K562 (cell line): ENCODE measurements at regions not wholly inside any gene's neighbourhood (a gene's known extent, or its start where the extent isn't known, plus 50 kb on each side); places are given as distances from the start of the nearest gene placed in this dataset.

ENCODE experiments used
- MTA3 ChIP-seq: fragments of 450-650 bp; formaldehyde crosslinking; IDR thresholded peaks from 2 replicates; pipeline ENCODE4 v1.6.1; 2017; ENCODE audit warnings: mild to moderate bottlenecking, borderline replicate concordance
- SIN3B ChIP-seq: fragments of 450-650 bp; IDR thresholded peaks from 2 replicates; pipeline ENCODE4 v1.6.1; 2017; ENCODE audit warnings: low read depth, mild to moderate bottlenecking, moderate library complexity
- TF ChIP-seq, protein P1 (sequence below), 2 experiments: fragments of 450-650 bp; formaldehyde crosslinking in 1 of 2; IDR thresholded peaks; 2 replicates each; pipeline versions ENCODE4 v1.4.0 to v1.6.1; 2014 to 2020; ENCODE audit warnings: mild to moderate bottlenecking in 2 of 2, borderline replicate concordance in 1 of 2, low read depth in 1 of 2

DNA sequence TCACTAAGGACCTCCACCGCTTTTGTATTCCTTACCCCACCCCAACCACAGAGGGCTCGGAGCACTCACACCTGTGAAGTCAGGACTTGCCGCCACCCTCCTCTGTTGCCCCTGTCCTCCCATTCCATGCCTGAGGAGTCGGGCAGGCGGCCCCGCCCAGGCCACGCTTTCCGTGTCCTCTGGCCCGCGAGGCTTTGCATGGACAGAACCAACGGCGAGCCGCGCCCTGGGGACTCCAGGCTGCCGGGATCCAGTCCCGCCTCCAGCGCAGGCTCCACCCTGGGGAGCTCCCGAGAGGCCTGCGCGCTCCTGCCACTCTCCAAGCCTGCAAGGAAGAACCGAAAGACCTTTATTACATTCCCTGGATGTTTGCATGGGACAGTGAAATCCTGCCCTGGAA lies 366.4 kb upstream of the POM121L12 start (continued):
- TF ChIP-seq, protein P1, sequence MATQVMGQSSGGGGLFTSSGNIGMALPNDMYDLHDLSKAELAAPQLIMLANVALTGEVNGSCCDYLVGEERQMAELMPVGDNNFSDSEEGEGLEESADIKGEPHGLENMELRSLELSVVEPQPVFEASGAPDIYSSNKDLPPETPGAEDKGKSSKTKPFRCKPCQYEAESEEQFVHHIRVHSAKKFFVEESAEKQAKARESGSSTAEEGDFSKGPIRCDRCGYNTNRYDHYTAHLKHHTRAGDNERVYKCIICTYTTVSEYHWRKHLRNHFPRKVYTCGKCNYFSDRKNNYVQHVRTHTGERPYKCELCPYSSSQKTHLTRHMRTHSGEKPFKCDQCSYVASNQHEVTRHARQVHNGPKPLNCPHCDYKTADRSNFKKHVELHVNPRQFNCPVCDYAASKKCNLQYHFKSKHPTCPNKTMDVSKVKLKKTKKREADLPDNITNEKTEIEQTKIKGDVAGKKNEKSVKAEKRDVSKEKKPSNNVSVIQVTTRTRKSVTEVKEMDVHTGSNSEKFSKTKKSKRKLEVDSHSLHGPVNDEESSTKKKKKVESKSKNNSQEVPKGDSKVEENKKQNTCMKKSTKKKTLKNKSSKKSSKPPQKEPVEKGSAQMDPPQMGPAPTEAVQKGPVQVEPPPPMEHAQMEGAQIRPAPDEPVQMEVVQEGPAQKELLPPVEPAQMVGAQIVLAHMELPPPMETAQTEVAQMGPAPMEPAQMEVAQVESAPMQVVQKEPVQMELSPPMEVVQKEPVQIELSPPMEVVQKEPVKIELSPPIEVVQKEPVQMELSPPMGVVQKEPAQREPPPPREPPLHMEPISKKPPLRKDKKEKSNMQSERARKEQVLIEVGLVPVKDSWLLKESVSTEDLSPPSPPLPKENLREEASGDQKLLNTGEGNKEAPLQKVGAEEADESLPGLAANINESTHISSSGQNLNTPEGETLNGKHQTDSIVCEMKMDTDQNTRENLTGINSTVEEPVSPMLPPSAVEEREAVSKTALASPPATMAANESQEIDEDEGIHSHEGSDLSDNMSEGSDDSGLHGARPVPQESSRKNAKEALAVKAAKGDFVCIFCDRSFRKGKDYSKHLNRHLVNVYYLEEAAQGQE (IDR thresholded peaks at IDR 0.05; ENCODE audit: borderline replicate concordance), result no peak
- TF ChIP-seq, protein P1 (CRISPR knock-in tag; IDR thresholded peaks at IDR 0.05; ENCODE audit: low read depth), result no peak
- TF ChIP-seq MTA3, result no peak
- TF ChIP-seq SIN3B, result no peak
